HG02938 (cell line): ENCODE measurements at regions not wholly inside any gene's neighbourhood (a gene's known extent, or its start where the extent isn't known, plus 50 kb on each side); places are given as distances from the start of the nearest gene placed in this dataset.
"Not testable (repeated sequence)": the region's sequence is repeated elsewhere in the genome, so short reads cannot be mapped to it uniquely, and the experiment has no call there.

Source experiments
- ATAC-seq: cut with Tn5 transposase; IDR thresholded peaks from one replicate; pipeline ENCODE4 v1.9.1; 2021; ENCODE audit warnings: mild to moderate bottlenecking, moderate library complexity; ENCODE audit not compliant: unreplicated experiment

DNA sequence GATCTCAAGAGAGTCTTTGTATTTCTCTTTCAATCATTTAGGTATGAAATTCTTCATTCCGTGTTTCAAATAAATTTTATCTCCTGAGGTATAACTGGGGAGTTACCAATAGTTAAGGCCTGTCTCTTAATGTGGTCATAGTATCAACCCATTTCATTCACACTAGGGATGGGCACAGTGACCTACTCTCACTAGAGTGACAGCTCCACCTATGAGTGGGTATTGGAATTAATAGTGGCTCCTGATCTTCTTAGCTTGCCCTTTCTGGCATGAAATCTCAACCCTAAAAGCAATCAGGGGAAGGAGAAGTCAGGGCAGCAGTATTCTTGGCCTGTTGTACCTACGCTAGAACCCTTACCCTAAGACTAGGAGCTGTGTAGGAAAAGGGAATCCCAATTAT, 507.7 kb downstream of the FAM181B start:
- ATAC-seq: no peak

DNA sequence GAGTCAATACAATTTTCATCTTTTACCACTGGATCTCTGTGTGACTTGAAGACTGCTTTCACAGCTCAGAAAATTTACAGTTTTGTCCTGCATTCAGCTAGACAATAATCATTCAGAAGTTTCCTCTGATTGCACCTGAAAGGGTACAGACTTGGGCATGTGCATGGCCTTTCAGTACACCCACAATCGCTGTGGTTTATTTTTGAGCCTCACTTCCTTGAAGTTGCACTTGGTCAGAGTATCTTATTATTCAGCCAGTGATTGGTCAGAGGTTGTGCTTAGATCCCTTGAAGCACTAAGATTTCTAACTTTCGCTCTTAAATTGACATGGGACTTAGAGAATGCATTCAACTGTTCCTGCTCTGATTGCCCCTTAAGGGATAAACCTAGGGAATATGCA, 508.2 kb downstream of the FAM181B start:
- ATAC-seq: no peak

DNA sequence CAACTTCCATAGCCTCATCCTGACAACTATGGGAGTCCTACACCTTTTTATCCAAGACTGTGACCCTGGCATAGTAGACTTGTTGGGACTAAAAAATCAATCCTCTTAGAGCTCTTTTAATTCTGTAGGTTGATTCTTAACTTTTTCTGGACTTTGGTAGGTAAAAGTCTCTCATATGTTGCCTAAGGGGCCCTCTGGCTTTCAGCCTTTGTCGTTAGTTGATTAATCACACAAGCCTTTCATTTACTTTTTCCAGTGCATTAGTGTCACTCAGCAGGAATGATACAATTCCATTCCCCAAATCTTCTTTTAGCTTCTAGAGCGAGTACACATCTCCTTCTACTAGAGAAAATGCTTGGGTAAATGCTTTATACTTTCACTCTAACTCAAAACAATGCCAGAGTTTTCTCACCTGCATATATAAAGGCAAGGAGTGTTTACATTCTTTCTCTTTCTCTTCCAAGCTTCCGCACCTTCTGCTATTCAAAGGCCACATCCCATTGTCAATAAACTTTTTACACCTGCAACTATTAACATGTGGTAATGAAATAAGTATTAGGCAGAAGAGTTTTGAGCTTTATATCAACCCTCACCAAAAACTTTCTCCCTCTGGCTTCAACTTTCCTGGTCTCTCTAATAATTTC, 516.6 kb downstream of the FAM181B start:
- ATAC-seq: no peak

DNA sequence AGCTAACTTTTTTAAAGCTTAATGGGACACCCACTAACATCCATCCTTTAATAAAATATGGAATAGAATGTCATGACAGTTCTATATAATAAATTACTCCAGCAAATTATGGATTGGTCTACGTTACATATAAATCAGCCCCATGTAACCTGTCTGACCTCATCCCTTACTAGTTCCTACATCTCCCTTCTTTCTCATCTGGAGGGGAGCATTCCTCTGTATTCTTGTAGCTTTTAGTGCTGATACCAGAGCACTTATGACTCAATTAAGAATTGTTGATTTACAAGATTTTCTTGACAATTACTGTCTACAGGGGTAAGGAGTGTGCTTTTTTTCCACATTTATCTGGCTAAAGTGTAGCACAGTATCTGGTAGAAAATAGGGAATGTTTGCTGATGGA, 523.7 kb downstream of the FAM181B start:
- ATAC-seq: no peak

DNA sequence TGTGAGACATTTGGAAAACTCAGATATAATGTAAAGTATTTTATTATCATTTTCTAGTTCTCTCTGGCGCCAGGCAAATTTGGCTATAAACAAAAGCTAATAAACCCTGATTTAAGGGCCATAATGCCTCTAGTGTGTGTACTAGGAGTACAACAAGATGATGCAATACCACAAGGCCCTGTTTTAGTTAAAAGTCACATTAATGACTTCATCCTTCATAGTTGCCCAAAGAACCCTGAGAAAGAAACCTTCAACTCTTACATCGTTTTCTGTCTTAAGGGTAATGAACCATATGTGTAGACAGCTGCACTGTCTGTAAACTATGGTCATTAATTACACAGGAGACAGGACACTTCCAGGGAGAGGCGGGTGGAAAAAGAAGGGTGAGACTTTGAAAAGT, 538.4 kb downstream of the FAM181B start:
- no peak for ATAC-seq

DNA sequence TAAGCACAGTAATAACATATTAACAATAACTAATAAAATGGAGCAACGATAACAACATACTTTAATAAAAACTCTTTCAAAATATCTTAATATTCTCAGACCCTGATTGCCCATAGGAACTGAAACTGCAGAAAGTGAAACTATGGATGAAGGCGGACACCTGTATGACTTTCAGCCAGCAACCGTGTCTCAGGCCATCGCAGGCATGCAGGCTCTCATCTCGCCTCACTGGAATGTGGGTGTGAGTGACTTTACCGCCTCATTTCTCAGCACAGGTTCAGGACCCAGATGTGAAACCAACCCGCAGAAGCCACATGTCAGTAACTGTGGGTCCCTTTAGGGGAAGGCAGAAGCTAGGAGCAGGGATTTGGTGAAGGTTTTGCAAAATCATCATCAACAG, 539.1 kb downstream of the FAM181B start:
- no peak for ATAC-seq

DNA sequence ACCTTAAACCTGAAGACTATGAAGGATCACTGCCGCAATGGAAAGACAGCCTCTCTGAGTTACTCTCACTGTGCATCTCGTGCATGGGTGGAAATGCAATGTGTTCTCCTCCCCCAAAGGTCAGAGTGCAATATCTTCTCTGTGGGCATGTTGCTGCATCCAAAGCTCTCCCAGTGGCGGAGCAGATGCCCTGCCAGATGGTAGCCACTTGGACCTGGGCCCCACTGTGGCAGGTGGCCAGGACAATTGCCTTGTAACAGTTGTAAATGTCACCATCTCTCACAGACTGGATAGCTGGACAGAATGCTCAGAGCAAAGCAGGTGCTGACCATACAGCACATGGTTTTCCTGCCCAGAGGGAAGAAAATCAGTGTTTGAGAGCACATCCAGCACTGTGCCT, 542.0 kb downstream of the FAM181B start:
- no peak for ATAC-seq

DNA sequence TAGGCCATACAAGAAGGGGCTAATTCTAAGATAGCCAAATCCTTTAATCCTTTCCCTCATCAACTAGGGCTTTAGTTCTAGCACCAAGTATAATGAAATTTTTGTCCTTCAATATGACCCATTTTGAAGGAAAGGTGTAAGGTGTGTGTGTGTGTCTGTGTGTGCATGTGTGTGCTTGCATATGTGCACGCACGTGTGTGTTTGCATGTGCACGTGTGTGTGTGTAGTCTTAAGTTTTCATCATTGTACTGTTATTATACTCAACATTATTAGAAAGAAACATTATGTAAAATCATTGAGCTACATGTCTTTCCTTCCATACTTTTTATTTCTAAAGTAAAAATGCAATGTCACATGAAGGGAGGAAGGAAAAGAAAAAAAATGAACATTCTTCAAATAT, 547.7 kb downstream of the FAM181B start:
- no peak for ATAC-seq

DNA sequence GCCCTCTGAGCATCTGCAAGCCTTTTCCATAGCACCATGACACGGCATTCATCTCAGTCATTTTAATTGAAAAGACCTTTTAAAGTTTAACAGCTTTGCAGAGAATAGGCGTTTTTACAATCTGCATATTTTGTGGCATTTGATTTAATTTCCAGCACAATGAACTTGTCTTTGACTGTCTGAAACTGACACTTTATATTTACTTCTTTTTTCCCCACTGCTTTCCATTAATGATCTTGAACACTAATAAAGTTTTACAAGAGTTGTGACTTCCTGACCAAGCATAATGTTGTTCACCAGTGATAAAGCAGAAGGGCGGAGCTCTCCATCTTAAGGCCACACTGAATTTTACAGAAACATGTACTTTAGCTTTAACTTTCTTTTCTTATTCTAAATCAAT, 548.7 kb downstream of the FAM181B start:
- no peak for ATAC-seq

DNA sequence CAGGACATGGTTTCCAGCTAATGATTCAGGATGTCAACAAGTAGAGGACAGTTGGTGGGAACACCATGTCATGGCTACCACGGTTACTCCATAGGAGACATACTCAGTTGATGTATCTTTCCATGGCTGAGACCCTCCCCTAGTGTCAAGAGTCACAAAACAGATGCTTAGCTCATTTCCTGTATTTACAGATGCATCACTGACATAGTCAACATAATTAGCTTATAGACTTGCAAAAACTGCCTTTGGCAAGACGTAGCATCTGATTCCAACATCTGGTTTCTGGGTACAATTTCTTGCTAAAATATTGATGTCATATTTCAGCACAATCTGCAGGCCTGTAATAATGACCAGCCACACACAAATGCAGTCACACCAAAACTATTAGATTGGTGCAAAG, 550.3 kb downstream of the FAM181B start:
- no peak for ATAC-seq

DNA sequence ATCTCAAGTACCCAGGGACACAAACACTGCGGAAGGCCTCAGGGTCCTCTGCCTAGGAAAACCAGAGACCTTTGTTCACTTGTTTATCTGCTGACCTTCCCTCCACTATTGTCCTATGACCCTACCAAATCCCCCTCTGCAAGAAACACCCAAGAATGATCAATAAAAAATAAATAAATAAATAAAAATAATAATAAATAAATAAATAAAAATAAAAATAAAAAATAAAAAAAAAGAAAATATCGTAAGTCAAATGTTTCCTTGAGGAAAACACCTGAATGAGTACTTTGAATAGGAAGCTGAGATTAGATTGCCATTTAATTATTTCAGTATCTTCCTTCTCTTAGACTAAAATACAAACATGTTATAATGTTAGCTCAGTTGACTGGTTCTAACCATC, 551.0 kb downstream of the FAM181B start:
- ATAC-seq: not testable (repeated sequence)

DNA sequence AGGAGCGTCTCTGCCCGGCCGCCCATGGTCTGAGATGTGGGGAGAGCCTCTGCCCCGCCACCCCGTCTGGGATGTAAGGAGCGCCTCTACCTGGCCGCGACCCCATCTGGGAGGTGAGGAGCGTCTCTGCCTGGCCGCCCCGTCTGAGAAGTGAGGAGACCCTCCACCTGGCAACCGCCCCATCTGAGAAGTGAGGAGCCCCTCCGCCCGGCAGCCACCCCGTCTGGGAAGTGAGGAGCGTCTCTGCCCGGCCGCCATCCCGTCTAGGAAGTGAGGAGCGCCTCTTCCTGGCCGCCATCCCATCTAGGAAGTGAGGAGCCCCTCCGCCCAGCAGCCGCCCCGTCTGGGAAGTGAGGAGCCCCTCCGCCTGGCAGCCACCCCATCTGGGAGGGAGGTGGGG, 551.9 kb downstream of the FAM181B start:
- not testable (repeated sequence) for ATAC-seq

DNA sequence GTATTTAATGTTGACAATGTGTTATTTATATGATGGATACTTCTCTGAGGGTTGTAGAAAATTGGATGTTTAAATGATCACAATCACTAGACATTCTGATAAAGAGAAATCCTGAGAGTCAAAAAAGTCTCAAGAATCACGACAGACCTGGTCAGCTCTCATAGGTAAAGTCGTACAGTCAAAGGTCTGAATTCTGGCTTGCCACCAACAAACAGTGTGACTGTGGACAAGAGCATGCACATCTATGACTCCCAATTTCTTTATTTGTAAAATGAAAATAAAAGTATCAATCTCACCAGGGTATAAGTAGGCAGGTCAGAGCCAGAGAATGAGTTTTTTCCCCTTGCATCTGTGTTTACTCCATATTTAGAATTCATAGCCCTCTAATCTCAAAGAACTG, 556.7 kb downstream of the FAM181B start:
- no peak for ATAC-seq

DNA sequence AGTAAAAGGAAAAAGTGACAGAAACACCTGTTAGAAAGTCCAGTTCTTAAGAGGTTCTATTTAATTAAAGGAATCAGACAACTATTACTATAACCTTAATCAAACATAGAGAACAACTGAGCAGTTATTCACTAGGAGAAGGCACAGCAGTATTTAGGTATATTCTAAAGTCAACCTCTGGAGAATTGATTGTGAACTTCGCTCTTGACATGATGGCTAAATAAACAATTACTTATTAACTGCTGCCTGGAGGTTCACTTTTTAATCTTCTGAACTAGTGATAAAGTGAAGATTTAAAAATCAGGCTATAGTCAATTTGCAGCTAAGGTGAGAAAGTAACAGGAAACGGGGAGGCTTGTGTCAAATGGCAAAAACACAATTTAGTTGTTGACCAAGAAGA, 557.3 kb downstream of the FAM181B start:
- ATAC-seq: no peak

DNA sequence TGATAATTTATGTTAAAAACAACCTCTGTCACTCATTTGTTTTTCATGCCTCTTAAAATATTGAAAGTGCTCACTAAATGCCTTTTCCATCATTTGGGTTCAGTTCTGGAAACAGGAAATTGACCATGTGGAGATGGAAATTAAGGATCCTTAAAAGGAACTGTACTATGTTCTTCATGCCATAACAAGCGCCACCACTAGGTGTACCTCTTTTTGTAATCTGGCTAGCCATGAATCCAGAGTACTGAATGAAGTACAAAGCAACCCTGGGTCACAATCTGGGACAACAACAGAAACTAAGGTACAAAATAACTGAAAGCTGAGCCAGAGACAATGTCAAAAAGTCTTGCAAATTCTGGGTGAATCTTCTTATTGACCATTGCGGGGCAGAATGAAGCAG, 559.1 kb downstream of the FAM181B start:
- ATAC-seq: no peak

DNA sequence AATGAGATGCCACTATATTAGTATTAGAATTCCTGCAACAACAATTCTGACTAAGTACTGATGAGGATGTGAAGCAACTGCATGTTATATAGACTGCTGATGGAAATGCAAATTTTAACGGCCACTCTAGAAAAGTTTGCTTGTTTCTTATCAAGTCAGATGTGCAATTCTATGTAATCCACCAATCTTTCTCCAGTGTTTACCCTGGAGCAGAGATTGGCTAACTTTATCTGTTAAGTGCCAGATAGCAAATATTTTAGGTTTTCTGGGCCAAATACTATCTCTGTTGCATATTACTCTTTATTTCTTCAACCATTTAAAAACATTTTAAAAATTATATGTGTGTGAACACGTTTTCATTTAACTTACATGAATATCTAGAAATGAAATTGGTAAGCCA, 586.9 kb downstream of the FAM181B start:
- no peak for ATAC-seq

DNA sequence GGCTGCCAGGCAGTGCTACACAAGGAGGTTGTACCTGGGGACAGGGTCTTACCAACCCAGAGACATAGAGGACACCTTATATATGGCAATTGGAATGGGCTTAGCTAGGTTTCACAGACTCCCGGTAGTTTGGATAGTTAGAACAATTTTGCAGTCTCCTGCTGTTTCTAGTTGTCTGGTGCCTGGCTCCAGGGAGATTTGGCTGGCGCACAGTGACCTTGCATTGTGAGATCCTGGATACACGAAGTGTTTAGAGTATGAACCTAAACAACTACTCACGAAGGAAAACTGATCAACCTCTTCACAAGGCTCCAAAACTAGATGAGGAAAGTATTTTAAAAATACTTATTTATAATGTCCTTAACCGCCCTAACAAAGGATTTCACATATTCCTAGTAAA, 614.7 kb downstream of the FAM181B start:
- ATAC-seq: no peak

DNA sequence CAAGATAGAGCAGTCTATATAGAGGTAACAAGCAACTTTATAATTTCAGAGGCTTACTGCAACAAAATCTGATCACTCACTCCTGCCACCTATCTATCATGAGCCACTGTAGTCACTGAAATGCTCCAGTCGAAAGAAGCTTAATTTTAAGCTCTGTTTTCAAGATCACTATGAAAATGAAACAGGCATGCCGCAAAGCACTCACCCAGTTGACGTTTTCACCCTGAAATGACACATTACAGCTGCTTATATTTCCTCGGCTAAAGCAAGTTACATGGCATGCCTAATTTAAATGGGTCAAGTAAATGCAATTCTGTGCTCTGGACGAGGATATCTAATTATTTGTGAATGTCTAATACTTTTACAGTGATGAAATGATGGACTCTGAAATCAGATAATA, 616.3 kb downstream of the FAM181B start:
- no peak for ATAC-seq

DNA sequence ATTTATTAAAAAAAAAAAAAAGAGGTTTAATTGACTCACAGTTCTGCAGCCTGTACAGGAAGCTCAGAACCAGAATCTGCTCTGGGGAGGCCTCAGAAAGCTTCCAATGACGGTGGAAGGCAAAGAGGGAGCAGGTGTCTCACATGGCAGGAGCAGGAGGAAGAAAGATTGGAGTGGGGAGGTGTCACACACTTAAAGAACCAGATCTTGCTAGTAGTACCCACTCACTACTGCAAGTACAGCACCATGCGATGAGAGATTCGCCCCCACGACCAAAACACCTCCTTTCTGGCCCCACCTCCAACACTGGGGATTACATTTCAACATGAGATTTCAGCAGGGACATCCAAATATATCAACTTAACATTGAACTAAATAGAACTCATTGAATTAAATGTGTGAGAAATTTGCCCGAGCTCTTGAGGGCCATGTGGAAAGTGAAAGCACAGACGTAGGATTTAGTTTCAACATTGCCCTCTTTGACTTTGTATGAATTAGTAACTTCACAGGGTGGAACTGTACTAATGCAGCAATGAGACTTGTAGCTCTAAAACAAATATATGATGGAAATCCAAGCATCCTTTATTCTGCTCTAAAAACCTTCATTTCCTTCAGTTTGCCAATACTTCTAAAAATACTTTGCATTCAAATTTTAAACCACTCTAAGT, 628.2 kb downstream of the FAM181B start:
- no peak for ATAC-seq

DNA sequence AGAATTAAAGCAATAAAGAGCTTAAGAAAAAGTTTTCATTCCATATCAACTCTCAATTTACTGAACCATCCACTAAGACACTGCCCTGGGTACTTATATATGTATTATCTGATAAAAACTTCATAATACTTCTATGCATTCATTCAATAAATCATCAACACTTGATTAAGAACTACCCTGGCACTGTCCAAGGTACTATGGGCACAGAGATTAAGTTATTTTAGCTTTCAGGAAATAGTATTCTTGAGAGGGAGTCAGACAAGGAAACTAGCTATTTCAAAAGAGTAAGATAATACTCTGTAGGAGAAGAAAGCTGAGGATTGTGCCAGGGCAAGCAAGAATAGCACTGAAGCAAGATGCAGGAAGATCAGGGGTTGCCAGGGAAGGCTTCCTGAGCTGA, 640.8 kb downstream of the FAM181B start:
- ATAC-seq: no peak

DNA sequence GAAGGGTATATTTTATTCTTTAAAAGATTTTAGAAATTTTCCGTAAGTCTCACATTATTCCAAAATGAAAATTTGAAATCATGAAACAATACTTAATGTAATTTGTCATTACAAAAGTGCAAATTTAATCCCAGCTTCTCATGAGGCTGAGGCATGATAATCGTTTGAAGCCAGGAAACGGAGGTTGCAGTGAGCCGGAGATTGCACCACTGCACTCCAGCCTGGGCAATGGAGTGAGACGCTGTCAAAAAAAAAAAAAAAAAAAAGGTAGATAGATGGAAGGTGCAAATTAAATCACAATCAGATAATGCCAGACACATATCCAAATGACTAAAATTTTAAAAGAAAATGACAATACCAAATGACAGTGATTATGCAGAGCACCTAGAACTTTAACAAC, 644.2 kb downstream of the FAM181B start:
- ATAC-seq: no peak

DNA sequence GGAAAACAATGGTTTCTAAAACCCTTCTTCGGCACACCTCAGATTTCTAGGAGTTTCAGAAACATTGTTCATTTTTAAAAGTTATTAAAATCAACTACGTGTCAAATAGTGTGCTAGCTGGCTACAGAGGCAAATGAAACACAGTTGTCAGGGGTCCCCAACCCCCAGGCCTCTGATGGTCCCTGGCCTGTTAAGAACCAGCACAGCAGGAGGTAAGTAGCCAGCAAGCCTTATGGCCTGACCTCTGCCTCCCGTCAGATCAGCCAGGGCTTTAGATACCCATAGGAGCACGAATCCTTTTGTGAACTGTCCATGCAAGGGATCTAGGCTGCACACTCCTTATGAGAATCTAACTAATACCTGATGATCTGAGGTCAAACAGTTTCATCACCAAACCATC, 648.2 kb downstream of the FAM181B start:
- ATAC-seq: no peak

DNA sequence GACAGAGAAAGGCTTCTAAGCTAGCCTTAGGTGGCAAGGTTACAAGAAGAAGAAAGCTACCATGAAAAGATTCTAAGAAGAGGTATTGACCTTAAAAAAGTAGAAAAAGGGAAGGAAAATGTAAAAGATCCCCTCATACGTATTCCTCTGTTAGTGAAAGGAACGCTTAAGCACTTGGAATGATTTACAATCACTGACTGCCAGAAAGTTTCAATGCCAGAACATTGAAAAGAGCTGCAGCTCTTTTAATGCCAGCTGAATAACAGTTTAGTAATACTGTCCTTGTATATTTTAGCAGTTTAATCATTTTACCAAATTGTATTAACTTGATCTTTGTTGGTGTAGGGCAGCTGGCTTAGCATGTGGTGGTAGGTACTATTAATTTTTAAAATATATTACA, 650.7 kb downstream of the FAM181B start:
- ATAC-seq: no peak
